Skin epidermis (tissue), 12 donors: ENCODE measurements at regions not wholly inside any gene's neighbourhood (a gene's known extent, or its start where the extent isn't known, plus 50 kb on each side); places are given as distances from the start of the nearest gene placed in this dataset.
"Not testable (repeated sequence)": the region's sequence is repeated elsewhere in the genome, so short reads cannot be mapped to it uniquely, and the experiment has no call there.

Experiments
- H3K27ac ChIP-seq, 21 experiments: fragments of 200-600 bp; sonication (generic) in 11 of 21; one replicate each; pipeline ENCODE4 v1.5.0; 2020; ENCODE audit warnings: mild to moderate bottlenecking in 3 of 21, inconsistent platforms in 2 of 21, moderate library complexity in 2 of 21
- H3K4me3 ChIP-seq, 7 experiments: fragments of 200-600 bp; sonication (generic) in 2 of 7; one replicate each; pipeline ENCODE4 v1.5.0; 2020; ENCODE audit warnings: inconsistent platforms in 2 of 7, mild to moderate bottlenecking in 2 of 7, moderate library complexity in 1 of 7

DNA sequence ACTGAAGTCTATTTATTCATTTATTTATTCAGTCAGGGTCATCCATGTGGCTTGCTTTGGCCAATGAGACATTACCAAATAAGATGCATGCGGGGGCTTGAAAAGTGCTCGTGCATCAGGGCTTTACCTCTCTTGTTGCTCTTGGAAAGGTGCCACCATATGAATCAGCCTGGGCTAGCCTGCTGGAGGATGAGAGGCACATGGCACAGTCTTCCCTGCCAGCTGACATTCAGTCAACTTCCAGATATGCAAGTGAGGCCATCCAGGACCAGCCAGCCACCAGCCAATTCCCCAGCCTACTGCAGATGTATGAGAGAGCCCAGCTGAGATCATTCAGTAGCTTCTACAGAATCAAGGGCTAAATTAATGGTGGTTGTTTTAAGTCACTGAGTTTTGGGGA is 105.2 kb upstream of the RPH3A start:
- Histone ChIP-seq H3K4me3 (no peak overlapping the region), H3K27ac (no peak overlapping the region)

- H3K4me3 ChIP-seq: no peak overlapping the region
- H3K27ac ChIP-seq: no peak overlapping the region
Measured at GRCh38 chr12:112694065-112694464, 97.5 kb upstream of the RPH3A start.

DNA sequence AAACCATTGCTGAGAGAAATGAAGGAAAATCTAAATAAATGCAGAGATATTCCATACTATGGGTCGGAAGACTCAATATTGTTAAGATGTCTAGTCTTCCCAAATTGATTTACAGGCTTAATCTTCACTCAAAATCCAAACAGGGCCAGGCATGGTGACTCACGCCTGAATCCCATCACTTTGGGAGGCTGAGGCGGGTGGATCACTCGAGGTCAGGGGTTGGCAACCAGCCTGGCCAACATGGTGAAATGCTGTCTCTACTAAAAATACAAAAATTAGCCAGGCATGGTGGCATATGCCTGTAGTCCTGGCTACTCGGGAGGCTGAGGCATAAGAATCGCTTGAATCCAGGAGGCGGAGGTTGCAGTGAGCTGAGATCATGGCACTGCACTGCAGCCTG is 94.1 kb upstream of the RPH3A start:
- H3K4me3 ChIP-seq, H3K27ac ChIP-seq: not testable (repeated sequence)

DNA sequence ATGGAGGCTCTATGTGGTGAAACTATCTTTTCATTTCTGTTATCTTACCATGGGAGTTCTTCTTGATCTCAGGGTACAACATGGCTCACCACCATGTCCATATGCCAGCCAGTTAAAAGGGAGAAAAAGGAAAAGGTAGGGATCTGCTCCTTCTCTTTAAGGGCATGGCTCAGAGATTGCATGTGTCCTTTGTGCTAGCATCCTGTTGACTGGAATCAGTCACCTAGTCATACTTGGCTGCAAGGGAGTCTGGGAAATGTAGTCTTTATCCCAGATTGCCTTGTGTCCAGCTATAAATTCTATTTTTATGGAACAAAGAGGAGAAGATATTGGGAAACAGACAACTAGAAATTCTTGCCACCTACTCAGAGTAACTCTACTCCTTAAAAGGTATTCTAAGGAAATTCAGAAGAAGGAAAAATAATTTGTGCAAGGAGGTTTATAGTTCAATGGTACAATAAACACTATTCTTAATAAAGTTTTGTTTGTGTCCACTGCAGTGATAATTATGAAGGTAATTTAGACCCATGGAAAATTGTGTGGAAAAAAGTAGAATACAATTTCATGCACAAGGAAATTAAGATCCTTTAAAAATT is 86.4 kb upstream of the RPH3A start:
- H3K27ac ChIP-seq: no peak overlapping the region
- H3K4me3 ChIP-seq: no peak overlapping the region

DNA sequence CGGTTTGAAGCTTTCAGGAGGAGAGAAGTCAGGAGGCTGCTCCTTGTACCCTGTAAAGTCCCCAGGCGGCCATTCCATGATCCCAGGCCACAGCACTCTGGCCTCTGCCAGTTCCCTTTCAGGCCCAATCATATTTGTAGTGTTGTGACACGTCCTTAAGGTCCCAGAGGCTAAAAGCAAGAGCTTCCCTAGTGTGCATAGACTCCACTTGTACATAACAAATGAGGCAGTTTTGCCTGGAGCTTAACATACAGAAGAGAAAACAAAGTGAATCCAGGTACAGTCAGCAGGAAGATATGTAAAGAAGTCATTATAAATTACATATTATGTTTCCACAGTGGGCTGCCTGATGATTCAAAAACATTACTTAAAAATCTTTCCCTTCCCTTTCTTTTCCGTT is 81.1 kb upstream of the RPH3A start:
- no peak overlapping the region for H3K4me3 ChIP-seq
- H3K27ac ChIP-seq: no peak overlapping the region

DNA sequence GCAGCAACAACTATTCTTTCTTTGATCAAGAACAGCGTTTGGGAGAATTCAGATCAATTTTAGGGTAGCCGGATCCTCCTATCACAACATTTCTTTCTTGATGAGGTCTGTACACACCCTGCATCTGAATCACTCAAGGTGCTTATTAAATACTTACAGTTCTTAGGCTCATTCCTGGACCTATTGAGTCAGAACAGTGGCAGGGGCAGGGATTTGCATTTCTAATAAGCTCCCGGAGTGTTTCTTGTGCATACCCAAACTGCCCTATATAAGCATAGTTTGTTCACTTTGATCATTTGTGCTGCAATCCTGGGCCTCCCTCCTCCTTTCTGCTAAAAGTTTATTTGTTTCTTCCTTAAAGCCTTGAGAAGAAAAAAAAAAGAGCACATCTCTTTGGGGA is 80.5 kb upstream of the RPH3A start:
- no peak overlapping the region for H3K4me3 ChIP-seq
- no peak overlapping the region for H3K27ac ChIP-seq

DNA sequence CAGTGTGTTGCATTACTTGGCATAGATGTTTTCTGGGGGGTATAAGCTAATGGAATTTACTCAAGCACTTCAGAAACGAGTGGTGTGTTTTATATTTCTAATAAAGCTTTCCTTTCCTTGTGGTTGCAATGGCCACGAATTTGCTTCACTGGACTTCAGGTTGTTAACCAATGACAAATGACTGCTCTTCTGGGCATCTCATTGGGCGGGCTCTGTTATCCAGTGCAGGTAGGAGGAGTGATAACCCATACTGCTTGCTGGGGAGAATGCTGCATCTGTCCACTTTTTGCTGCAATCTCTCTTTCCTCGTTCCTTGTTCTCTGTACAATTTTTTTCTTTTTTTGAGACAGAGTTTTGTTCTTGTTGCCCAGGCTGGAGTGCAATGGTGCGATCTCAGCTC is 80.0 kb upstream of the RPH3A start:
- Histone ChIP-seq H3K27ac (no peak overlapping the region), H3K4me3 (no peak overlapping the region)

GRCh38 chr12:112712751-112713150 is 78.8 kb upstream of the RPH3A start:
- H3K27ac ChIP-seq, H3K4me3 ChIP-seq: not testable (repeated sequence)

DNA sequence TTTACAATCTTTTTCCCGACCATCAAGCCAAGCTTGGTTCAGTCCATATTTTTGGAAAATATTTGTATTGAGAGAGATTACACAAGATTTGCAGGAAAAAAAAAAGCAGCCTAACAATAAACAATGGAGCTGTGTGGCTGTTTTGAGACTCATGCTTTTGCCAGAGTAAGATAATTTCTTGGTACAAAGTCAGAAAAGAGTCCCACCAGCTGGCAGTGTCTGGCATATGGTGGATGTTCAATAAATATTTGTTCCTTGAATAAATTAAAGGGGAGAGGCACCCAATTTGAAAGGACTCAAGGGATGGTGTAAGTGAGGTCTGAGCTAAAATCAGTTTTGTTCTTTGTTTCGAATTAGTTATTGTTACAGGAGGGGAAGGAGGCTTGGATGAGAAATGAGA is 78.1 kb upstream of the RPH3A start:
- Histone ChIP-seq H3K4me3 (no peak overlapping the region), H3K27ac (no peak overlapping the region)

GRCh38 chr12:112714166-112714710 is 77.3 kb upstream of the RPH3A start:
- H3K4me3 ChIP-seq: no peak overlapping the region
- no peak overlapping the region for H3K27ac ChIP-seq

DNA sequence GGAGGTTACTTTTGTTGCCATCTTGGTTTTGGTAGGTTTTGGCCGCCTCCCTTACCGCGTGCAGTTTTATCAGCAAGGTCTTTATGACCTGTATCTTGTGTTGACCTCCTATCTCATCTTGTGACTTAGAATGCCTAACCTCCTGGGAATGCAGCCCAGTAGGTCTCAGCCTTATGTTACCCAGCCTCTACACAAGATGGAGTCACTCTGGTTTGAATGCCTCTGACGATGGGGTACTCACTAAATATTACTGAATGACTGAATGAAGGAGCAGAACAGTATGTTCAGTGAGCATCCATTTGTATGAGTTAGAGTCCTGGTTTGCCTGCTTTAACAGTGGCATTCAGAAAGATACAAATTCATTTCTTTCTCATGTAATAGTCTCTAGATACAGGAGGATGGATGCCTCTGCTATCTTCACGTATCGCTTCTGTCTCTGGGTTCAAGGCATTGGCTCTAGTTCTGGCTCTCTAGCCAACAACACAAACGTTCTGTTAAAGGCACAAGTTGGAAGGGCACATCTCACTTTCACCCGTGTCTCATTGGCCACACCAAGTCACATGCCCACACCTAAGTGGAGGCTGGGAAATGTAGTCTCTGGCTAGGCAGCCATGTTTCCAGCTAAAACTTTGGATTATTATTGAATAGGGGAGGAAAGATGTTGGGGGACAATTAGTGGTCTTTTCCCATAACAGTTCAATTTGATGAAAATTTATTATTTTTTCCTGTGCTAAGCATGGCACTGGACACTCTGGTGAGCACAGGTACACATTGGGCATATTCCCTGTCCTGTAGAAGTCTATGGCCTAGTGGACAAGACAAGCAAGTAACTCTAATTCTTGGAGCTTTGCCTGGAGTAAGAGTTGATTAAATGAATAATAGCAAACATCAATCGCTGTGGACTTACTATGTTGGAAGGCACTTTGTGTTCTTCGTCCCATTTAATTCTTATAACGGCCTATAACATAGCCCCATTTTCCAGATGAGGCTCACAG is 75.2 kb upstream of the RPH3A start:
- no peak overlapping the region for H3K27ac ChIP-seq
- H3K4me3 ChIP-seq: no peak overlapping the region

DNA sequence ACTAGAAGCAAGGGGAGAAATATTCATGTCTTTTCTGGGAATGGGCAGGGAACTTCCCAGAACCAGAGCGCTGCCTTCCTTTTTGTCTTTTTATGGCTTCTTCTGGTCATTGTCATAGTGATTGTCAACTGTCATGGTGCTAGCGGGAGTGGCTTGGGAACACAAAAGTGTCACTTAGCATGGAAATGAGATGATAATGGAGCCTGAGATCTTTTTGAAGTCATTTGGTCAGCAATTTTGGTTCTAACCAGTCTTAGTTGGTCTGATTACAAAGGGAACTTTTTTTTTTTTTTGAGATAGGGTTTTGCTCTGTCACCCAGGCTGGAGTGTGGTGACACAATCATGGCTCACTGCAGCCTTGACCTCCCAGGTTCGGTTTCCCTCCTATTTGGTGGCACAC is 62.7 kb upstream of the RPH3A start:
- no peak overlapping the region for H3K4me3 ChIP-seq
- no peak overlapping the region for H3K27ac ChIP-seq

- H3K4me3 ChIP-seq: no peak overlapping the region
- no peak overlapping the region for H3K27ac ChIP-seq
Measured at GRCh38 chr12:112734859-112735695, 56.5 kb upstream of the RPH3A start.

DNA sequence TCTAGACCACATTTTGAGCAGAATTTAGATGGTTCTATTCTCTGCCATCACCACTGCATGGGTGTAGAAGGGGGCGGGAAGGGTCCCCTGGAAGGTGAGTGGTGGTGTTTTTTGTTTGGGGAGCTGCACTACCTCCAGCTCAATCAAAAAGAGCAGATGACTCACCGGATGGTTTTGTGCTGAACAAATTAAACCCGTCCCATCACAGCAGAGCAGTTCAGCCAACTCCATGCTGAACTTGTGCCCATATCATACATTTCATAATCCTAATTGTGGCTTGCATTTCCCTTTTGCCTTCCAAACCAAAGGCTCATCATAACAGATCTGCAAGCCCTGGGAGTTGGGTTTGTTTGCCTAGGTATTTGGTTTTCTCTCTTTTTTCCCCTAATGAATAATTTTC is 53.0 kb upstream of the RPH3A start:
- H3K4me3 ChIP-seq: no peak overlapping the region
- no peak overlapping the region for H3K27ac ChIP-seq

GRCh38 chr12:112740387-112740934 is 51.1 kb upstream of the RPH3A start:
- H3K27ac ChIP-seq: no peak overlapping the region

DNA sequence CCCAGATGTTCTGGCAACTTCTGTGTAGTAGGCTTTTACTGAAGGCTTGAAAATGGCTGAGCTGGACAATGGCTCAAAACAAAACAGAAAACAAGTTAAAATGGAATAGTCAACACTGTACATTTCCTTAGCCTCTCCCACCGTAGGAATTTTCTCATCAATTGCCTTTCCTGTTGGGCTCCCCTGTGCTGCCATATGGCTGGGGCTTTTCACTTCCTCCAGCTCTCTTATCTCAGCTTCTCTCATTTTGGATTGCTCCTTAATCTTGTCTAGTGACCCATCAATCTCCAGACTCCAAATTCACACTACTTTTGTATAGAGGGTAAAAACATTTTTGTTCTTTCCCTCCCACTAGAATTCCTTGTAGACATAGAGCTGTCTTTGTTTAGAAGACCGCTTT is 50.4 kb upstream of the RPH3A start:
- H3K4me3 ChIP-seq: no peak overlapping the region
- H3K27ac ChIP-seq: no peak overlapping the region

More at GRCh38 chr12:112740387-112740934, 51.1 kb upstream of the RPH3A start:
- H3K4me3 ChIP-seq: no peak overlapping the region
